GM23338 (cell line): ENCODE measurements at regions not wholly inside any gene's neighbourhood (a gene's known extent, or its start where the extent isn't known, plus 50 kb on each side); places are given as distances from the start of the nearest gene placed in this dataset.

ENCODE experiments used
- ATAC-seq: fragments of 200-7000 bp; cut with Tn5 transposase; 3 replicates; pipeline ENCODE4 v1.9.1; 2020
- DNase-seq: peaks from one replicate; pipeline ENCODE4 v3.0.0-alpha.2; 2015; ENCODE audit warnings: low spot score
- H2AFZ ChIP-seq: fragments of 200-600 bp; sonication (generic); 2 replicates; pipeline ENCODE4 v1.8.0; 2016; ENCODE audit warnings: antibody characterized with exemption, mild to moderate bottlenecking, moderate library complexity
- H3F3A ChIP-seq: fragments of 200-600 bp; sonication (generic); replicated peaks from 2 replicates; pipeline ENCODE4 v1.8.0; 2017; ENCODE audit warnings: antibody characterized with exemption, mixed run types, low read depth
- H3K27ac ChIP-seq: fragments of 200-600 bp; sonication (generic); 2 replicates; pipeline ENCODE4 v1.6.1; 2016; ENCODE audit warnings: low read depth
- H3K27me3 ChIP-seq: fragments of 200-600 bp; sonication (generic); 2 replicates; pipeline ENCODE4 v1.8.0; 2016; ENCODE audit warnings: mild to moderate bottlenecking, mixed run types, moderate library complexity; ENCODE audit not compliant: insufficient read depth
- H3K36me3 ChIP-seq: fragments of 200-600 bp; sonication (generic); 2 replicates; pipeline ENCODE4 v1.8.0; 2016; ENCODE audit warnings: mild to moderate bottlenecking; ENCODE audit not compliant: insufficient read depth
- H3K4me1 ChIP-seq: fragments of 200-600 bp; sonication (generic); 2 replicates; pipeline ENCODE4 v1.8.0; 2016; ENCODE audit warnings: mild to moderate bottlenecking, moderate library complexity; ENCODE audit not compliant: insufficient read depth
- H3K4me2 ChIP-seq: fragments of 200-600 bp; sonication (generic); 2 replicates; pipeline ENCODE4 v1.7.1; 2017; ENCODE audit warnings: mixed run types
- H3K4me3 ChIP-seq: fragments of 200-600 bp; sonication (generic); 2 replicates; pipeline ENCODE4 v1.6.1; 2016; ENCODE audit warnings: mixed run types
- H3K79me2 ChIP-seq: fragments of 200-600 bp; sonication (generic); replicated peaks from 2 replicates; pipeline ENCODE4 v1.8.0; 2017; ENCODE audit warnings: mild to moderate bottlenecking; ENCODE audit not compliant: insufficient read depth
- H3K9me2 ChIP-seq: fragments of 200-600 bp; sonication (generic); 2 replicates; pipeline ENCODE4 v1.8.0; 2017; ENCODE audit not compliant: insufficient read depth
- H4K20me1 ChIP-seq: fragments of 200-600 bp; sonication (generic); replicated peaks from 2 replicates; pipeline ENCODE4 v1.8.0; 2017; ENCODE audit warnings: mild to moderate bottlenecking; ENCODE audit not compliant: insufficient read depth
- H3K27ac Mint-ChIP-seq: 2 replicates; pipeline ENCODE4 v1.8.0; 2020; ENCODE audit warnings: inconsistent platforms, mild to moderate bottlenecking, moderate library complexity, mixed read lengths
- H3K27me3 Mint-ChIP-seq: 3 replicates; pipeline ENCODE4 v1.8.0; 2022; ENCODE audit warnings: low read depth, mild to moderate bottlenecking, moderate library complexity, mixed read lengths, inconsistent platforms; ENCODE audit not compliant: insufficient read depth, poor library complexity
- H3K36me3 Mint-ChIP-seq: 3 replicates; pipeline ENCODE4 v1.8.0; 2021; ENCODE audit warnings: low read depth, mild to moderate bottlenecking, inconsistent platforms, moderate library complexity, mixed read lengths
- H3K4me1 Mint-ChIP-seq: 3 replicates; pipeline ENCODE4 v1.8.0; 2020; ENCODE audit warnings: mild to moderate bottlenecking, inconsistent platforms, mixed read lengths
- H3K4me3 Mint-ChIP-seq: 3 replicates; pipeline ENCODE4 v1.8.0; 2021; ENCODE audit warnings: moderate library complexity, mild to moderate bottlenecking, inconsistent platforms, mixed read lengths
- H3K9me3 Mint-ChIP-seq: 3 replicates; pipeline ENCODE4 v1.8.0; 2020; ENCODE audit warnings: moderate library complexity, mild to moderate bottlenecking, inconsistent platforms, mixed read lengths
- CTCF ChIP-seq, 2 experiments: fragments of 200-600 bp in 1 of 2; sonication (generic) in 1 of 2; conservative IDR thresholded peaks; 2 replicates each; pipeline versions ENCODE4 v1.5.1 to v1.6.1; 2016 to 2017; ENCODE audit warnings: antibody characterized with exemption in 2 of 2, low read depth in 2 of 2, mild to moderate bottlenecking in 2 of 2, moderate library complexity in 1 of 2
- ETS1 ChIP-seq: IDR thresholded peaks from 2 replicates; pipeline ENCODE4 v1.6.1; 2016; ENCODE audit warnings: antibody characterized with exemption
- JUNB ChIP-seq: IDR thresholded peaks from one replicate; pipeline ENCODE4 v1.6.1; 2016; ENCODE audit warnings: antibody characterized with exemption; ENCODE audit not compliant: unreplicated experiment
- NANOG ChIP-seq: IDR thresholded peaks from 2 replicates; pipeline ENCODE4 v1.6.1; 2016; ENCODE audit warnings: antibody characterized with exemption, borderline replicate concordance
- POLR2AphosphoS5 ChIP-seq: IDR thresholded peaks from 2 replicates; pipeline ENCODE4 v1.6.1; 2016; ENCODE audit warnings: antibody characterized with exemption, low read depth
- REST ChIP-seq: IDR thresholded peaks from one replicate; pipeline ENCODE4 v1.6.1; 2018; ENCODE audit warnings: antibody characterized with exemption; ENCODE audit not compliant: unreplicated experiment
- ZNF114 ChIP-seq: fragments of 250-450 bp; sonication (Bioruptor Pico); IDR thresholded peaks from 2 replicates; pipeline ENCODE4 v1.5.0; 2020; ENCODE audit warnings: mild to moderate bottlenecking, moderate library complexity
- TF ChIP-seq, protein P1 (sequence below): fragments of 250-450 bp; sonication (Bioruptor Pico); IDR thresholded peaks from 2 replicates; pipeline ENCODE4 v1.5.0; 2020; ENCODE audit warnings: mild to moderate bottlenecking, moderate library complexity

GRCh38 chr4:91965166-91965565 lies 338.6 kb upstream of the GRID2 start (continued):
- TF ChIP-seq ZNF114 = no peak
- no peak for TF ChIP-seq REST
- no peak for TF ChIP-seq POLR2AphosphoS5

GRCh38 chr4:91973479-91974153 lies 330.1 kb upstream of the GRID2 start:
- H3K27me3 Mint-ChIP-seq = no peaks in the 10 kb centered on the region
- ATAC-seq = no peak
- TF ChIP-seq ZNF114 = no peak
- no peak for TF ChIP-seq ETS1
- no peak for TF ChIP-seq POLR2AphosphoS5
- TF ChIP-seq, protein P1, sequence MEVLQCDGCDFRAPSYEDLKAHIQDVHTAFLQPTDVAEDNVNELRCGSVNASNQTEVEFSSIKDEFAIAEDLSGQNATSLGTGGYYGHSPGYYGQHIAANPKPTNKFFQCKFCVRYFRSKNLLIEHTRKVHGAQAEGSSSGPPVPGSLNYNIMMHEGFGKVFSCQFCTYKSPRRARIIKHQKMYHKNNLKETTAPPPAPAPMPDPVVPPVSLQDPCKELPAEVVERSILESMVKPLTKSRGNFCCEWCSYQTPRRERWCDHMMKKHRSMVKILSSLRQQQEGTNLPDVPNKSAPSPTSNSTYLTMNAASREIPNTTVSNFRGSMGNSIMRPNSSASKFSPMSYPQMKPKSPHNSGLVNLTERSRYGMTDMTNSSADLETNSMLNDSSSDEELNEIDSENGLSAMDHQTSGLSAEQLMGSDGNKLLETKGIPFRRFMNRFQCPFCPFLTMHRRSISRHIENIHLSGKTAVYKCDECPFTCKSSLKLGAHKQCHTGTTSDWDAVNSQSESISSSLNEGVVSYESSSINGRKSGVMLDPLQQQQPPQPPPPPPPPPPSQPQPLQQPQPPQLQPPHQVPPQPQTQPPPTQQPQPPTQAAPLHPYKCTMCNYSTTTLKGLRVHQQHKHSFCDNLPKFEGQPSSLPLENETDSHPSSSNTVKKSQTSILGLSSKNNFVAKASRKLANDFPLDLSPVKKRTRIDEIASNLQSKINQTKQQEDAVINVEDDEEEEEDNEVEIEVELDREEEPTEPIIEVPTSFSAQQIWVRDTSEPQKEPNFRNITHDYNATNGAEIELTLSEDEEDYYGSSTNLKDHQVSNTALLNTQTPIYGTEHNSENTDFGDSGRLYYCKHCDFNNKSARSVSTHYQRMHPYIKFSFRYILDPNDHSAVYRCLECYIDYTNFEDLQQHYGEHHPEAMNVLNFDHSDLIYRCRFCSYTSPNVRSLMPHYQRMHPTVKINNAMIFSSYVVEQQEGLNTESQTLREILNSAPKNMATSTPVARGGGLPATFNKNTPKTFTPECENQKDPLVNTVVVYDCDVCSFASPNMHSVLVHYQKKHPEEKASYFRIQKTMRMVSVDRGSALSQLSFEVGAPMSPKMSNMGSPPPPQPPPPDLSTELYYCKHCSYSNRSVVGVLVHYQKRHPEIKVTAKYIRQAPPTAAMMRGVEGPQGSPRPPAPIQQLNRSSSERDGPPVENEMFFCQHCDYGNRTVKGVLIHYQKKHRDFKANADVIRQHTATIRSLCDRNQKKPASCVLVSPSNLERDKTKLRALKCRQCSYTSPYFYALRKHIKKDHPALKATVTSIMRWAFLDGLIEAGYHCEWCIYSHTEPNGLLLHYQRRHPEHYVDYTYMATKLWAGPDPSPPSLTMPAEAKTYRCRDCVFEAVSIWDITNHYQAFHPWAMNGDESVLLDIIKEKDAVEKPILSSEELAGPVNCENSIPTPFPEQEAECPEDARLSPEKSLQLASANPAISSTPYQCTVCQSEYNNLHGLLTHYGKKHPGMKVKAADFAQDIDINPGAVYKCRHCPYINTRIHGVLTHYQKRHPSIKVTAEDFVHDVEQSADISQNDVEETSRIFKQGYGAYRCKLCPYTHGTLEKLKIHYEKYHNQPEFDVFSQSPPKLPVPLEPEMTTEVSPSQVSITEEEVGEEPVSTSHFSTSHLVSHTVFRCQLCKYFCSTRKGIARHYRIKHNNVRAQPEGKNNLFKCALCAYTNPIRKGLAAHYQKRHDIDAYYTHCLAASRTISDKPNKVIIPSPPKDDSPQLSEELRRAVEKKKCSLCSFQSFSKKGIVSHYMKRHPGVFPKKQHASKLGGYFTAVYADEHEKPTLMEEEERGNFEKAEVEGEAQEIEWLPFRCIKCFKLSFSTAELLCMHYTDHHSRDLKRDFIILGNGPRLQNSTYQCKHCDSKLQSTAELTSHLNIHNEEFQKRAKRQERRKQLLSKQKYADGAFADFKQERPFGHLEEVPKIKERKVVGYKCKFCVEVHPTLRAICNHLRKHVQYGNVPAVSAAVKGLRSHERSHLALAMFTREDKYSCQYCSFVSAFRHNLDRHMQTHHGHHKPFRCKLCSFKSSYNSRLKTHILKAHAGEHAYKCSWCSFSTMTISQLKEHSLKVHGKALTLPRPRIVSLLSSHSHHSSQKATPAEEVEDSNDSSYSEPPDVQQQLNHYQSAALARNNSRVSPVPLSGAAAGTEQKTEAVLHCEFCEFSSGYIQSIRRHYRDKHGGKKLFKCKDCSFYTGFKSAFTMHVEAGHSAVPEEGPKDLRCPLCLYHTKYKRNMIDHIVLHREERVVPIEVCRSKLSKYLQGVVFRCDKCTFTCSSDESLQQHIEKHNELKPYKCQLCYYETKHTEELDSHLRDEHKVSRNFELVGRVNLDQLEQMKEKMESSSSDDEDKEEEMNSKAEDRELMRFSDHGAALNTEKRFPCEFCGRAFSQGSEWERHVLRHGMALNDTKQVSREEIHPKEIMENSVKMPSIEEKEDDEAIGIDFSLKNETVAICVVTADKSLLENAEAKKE (CRISPR knock-in tag) = no peak
- no peak for TF ChIP-seq CTCF (conservative IDR thresholded peaks at IDR 0.05; ENCODE audit: low read depth in 2 of 2)
- TF ChIP-seq JUNB = no peak
- TF ChIP-seq NANOG = no peak
- Histone ChIP-seq H2AFZ (no peak overlapping the region), H3K27ac (no peak overlapping the region), H3K79me2 (no peaks in the 10 kb centered on the region), H3K27me3 (no peaks in the 10 kb centered on the region), H3K4me2 (no peak overlapping the region), H3F3A (no peaks in the 10 kb centered on the region), H3K9me2 (no peaks in the 10 kb centered on the region; the same call in 1 of the 2 replicates), H4K20me1 (no peaks in the 10 kb centered on the region), H3K36me3 (no peaks in the 10 kb centered on the region), H3K4me1 (no peaks in the 10 kb centered on the region), H3K4me3 (no peak overlapping the region)
- no peak overlapping the region for H3K27ac Mint-ChIP-seq
- H3K36me3 Mint-ChIP-seq = no peaks in the 10 kb centered on the region; the same call in 2 of the 3 replicates
- no peaks in the 10 kb centered on the region for H3K4me1 Mint-ChIP-seq
- no peak overlapping the region for H3K4me3 Mint-ChIP-seq
- no peak for DNase-seq
- H3K9me3 Mint-ChIP-seq = peaks cover 3% of the 10 kb centered on the region; the same call in 2 of the 3 replicates
